ENCODE measurements at regions not wholly inside any gene's neighbourhood (a gene's known extent, or its start where the extent isn't known, plus 50 kb on each side); places are given as distances from the start of the nearest gene placed in this dataset.

DNA sequence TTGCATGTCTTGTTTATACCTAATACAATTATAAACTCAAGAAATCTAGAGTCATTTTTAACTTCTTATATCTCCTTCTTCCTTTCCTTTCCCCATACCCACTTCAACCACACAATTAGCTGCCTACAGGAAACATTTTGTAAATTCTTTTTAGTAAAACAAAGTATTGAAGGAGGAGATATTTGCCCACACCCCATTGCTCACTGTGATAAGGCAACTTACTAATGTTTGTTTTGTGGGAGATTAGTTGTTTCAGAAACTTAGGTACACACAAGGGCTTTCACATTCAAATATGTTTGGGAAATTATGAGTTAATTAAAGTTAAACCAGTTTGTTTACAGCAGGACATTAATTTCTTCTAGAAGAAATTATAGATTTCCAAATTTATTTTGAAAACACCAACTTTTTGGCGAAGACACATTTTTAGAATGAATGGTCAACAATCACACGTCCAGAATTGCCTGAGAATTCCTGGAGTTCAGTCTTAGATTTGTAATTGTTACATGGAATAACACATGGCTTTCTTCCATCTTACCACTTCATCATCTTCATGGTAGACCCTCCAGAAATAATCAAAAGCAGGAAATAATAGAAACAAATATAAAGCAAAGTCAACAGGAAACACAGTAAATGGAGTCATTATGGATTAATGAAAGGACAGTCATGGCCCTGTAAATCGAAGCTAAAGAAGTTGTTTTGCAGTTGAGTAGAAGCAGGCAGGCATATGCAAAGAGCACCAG lies 62.5 kb upstream of the RAB27B start:
- ChIA-PET POLR2A (no interaction called here), CTCF (no interaction called here)
- Mint-ChIP-seq H3K9me3 (no peaks in the 10 kb centered on the region), H3K27me3 (peaks cover 24% of the 10 kb centered on the region), H3K36me3 (ENCODE audit: low read depth) (no peaks in the 10 kb centered on the region), H3K4me1 (no peaks in the 10 kb centered on the region), H3K4me3 (no peak overlapping the region), H3K27ac (no peak overlapping the region)
- no peak for DNase-seq

DNA sequence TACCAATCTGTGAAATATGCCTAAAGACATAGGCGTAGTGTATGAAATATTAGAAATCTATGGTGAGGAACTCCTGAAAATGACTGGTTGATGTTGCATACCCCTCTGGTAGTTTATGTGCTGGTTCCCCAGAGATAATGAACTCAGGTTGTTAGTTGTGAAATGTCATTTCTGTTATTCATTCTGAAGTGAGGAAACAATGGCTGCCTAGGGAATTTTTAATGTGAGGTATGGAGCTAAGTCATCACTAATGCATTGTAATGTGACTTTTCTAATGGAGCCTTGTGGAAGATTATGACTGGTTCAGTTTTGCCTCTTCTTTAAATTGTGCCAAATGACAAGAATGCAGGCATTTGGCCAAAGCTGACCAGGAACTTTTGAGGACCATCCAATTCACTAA lies 61.6 kb upstream of the RAB27B start:
- ChIA-PET CTCF (no interaction called here), POLR2A (no interaction called here)
- Mint-ChIP-seq H3K4me1 (no peaks in the 10 kb centered on the region), H3K36me3 (ENCODE audit: low read depth) (no peaks in the 10 kb centered on the region), H3K9me3 (no peaks in the 10 kb centered on the region), H3K27me3 (peaks cover 24% of the 10 kb centered on the region), H3K4me3 (no peak overlapping the region), H3K27ac (no peak overlapping the region)
- no peak for DNase-seq

DNA sequence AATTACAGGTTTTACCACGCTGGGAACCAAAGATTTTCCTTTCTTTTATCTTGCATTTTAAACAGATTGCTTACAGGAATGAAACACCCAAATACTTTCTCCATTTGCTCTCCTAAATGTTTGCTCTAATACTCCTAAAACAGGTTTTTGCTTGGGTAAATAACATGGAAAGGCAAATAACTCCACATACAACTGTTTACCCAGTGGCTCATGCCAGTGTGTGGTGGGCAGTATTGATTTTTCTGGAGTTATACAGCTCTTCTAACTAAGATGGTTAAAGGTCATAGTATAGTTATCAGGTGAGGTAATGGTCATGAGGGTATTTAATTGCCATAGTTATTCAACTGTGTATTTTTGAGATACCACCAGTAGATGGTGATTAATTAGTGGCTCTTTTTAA lies 61.2 kb upstream of the RAB27B start:
- no peaks in the 10 kb centered on the region for H3K4me1 Mint-ChIP-seq
- CTCF ChIA-PET = no interaction called here
- no peak overlapping the region for H3K4me3 Mint-ChIP-seq
- H3K9me3 Mint-ChIP-seq = no peaks in the 10 kb centered on the region
- DNase-seq = no peak
- H3K27ac Mint-ChIP-seq = no peak overlapping the region
- POLR2A ChIA-PET = no interaction called here
- no peaks in the 10 kb centered on the region for H3K36me3 Mint-ChIP-seq (ENCODE audit: low read depth)
- H3K27me3 Mint-ChIP-seq = peaks cover 22% of the 10 kb centered on the region

DNA sequence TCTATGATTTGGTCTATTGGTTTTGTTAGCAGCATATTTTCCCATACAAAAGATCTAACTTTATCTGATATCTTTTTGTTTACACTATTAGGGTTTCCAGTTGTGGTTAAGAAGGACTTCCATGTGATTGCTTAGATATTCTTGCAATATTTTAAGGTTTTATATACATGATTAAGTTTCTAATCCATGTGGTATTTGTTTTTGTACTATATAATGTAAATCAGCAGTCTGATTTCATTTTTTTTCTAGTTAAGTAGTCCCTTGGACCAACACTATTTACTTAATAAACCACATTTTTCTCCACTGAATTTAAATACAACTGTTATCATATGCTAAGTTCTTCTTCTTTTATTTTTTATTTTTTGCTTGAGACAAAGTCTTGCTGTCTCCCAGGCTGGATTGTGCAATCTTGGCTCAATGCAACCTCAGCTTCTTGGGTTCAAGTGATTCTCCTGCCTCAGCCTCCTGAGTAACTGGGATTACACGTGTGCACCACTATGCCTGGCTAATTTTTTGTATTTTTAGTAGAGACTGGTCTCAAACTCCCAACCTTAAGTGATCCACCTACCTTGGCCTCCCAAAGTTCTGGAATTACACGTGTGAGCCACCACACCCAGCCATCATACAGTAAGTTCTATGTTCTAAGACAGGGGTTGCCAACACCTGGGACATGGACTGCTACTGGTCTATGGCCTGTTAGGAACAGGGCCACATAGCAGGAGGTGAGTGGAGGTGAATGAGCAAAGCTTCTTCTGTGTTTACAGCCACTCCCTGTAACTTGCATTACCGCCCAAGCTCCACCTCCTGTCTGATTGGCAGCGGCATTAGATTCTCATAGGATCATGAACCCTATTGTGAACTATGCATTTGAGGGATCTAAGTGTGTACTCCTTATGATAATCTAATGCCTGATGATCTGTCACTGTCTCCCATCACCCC lies 58.5 kb upstream of the RAB27B start:
- no peak for DNase-seq
- Mint-ChIP-seq H3K27ac (no peak overlapping the region), H3K4me3 (no peak overlapping the region), H3K4me1 (no peaks in the 10 kb centered on the region), H3K27me3 (peaks cover 13% of the 10 kb centered on the region), H3K36me3 (ENCODE audit: low read depth) (no peaks in the 10 kb centered on the region), H3K9me3 (no peaks in the 10 kb centered on the region)
- CTCF ChIA-PET = no interaction called here
- POLR2A ChIA-PET = no interaction called here

DNA sequence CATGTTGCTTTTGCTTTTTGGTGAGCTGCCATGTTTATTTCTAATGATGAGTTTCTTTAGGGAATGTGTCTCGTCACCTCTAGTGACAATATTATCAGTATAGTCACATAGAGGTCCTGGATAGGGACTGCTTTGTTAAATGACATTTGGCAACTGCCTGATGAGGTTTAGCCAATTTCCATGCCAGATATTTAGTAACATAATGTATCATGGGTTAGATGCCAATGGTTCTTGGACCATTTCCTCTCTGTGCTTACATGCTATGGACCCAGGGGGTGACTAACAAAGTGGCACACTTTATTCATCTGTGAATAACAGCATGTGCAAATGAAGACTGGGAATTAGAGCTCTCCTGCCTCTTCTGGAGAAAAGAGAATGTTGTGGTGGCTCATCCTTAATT lies 56.2 kb upstream of the RAB27B start:
- Mint-ChIP-seq H3K27me3 (peaks cover 6% of the 10 kb centered on the region), H3K4me1 (peaks cover 16% of the 10 kb centered on the region), H3K9me3 (no peaks in the 10 kb centered on the region), H3K27ac (no peak overlapping the region), H3K4me3 (no peak overlapping the region), H3K36me3 (ENCODE audit: low read depth) (no peaks in the 10 kb centered on the region)
- no peak for DNase-seq
- CTCF ChIA-PET = no interaction called here
- POLR2A ChIA-PET = no interaction called here

DNA sequence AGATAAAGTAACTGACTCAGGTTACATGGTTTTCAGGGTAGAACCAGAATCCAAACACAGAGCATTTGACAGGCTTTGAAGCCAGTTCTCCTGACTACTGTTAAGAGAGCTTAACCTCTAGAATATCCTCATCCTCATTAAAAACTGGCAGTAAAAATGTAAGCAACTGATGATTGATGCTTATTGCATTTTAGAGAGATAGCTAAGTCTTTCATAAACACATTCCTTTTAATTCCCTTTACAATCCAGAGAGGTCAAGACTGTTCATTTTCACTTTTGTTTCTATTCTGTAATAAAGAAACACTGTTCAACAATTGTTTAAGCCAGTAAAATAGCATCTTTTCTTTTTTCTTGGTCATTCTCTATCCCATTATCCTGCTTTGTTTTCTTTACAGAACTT lies 53.9 kb upstream of the RAB27B start:
- ChIA-PET POLR2A (no interaction called here), CTCF (no interaction called here)
- no peak overlapping the region for H3K27ac Mint-ChIP-seq
- no peaks in the 10 kb centered on the region for H3K9me3 Mint-ChIP-seq
- H3K36me3 Mint-ChIP-seq (ENCODE audit: low read depth) = no peaks in the 10 kb centered on the region
- H3K27me3 Mint-ChIP-seq = no peaks in the 10 kb centered on the region
- peaks cover 24% of the 10 kb centered on the region for H3K4me1 Mint-ChIP-seq
- H3K4me3 Mint-ChIP-seq = no peak overlapping the region
- DNase-seq = no peak

DNA sequence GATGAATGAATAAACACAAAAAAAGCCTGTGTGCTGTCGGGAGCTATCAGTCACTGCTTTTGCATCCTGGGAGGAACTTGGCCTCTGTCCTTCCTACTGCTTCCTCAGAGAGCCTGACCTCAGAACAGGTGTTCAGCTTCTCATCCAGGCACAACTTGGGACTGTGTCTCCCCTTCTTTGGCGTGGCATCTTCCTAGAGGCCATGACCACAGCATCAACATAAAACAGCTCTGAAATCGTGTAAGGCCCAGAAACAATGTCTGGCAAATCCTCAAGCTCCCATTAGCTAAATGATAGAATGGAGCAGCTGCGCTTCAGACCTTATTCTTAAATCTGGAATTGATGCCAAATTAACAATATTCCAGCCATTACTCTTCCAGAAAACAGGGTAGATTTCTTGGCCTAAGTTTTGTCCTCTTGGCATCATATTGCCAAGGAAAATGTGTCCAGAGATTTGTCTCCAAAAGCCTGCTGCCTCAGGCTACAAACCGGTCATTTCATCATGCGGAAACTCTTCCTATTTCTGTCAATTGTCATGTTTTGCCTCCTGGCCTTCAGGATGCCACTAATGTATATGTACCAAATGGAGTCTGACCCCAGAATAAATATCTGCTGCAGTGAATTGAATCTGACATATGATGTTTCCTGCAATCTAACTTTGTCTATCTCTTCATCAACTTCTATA lies 53.2 kb upstream of the RAB27B start:
- Mint-ChIP-seq H3K4me3 (no peak overlapping the region), H3K27me3 (no peaks in the 10 kb centered on the region), H3K4me1 (peaks cover 24% of the 10 kb centered on the region), H3K27ac (no peak overlapping the region), H3K9me3 (no peaks in the 10 kb centered on the region), H3K36me3 (ENCODE audit: low read depth) (no peaks in the 10 kb centered on the region)
- DNase-seq = no peak
- ChIA-PET CTCF (no interaction called here), POLR2A (no interaction called here)

DNA sequence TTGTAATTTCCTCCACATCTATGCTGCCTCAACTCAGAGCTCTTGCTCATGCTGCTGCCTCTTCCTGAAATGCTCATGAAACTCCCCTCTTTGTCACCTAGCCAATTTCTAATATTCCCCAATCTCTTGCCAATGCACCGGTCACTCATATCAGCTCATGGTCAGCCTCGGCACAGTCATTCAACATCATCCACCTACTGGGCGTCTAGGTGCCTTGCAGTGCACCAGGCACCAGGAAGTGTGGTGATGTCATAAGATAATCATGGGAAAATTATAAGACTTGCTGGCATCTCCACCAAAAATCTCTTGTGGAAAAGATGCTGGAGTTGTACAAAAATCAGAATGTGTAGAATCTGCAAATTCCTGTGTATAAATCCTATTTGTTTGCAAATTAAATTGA lies 52.6 kb upstream of the RAB27B start:
- ChIA-PET CTCF (no interaction called here), POLR2A (no interaction called here)
- Mint-ChIP-seq H3K4me3 (no peak overlapping the region), H3K36me3 (ENCODE audit: low read depth) (no peaks in the 10 kb centered on the region), H3K4me1 (peaks cover 24% of the 10 kb centered on the region), H3K27ac (no peak overlapping the region), H3K27me3 (no peaks in the 10 kb centered on the region), H3K9me3 (no peaks in the 10 kb centered on the region)
- DNase-seq = no peak

DNA sequence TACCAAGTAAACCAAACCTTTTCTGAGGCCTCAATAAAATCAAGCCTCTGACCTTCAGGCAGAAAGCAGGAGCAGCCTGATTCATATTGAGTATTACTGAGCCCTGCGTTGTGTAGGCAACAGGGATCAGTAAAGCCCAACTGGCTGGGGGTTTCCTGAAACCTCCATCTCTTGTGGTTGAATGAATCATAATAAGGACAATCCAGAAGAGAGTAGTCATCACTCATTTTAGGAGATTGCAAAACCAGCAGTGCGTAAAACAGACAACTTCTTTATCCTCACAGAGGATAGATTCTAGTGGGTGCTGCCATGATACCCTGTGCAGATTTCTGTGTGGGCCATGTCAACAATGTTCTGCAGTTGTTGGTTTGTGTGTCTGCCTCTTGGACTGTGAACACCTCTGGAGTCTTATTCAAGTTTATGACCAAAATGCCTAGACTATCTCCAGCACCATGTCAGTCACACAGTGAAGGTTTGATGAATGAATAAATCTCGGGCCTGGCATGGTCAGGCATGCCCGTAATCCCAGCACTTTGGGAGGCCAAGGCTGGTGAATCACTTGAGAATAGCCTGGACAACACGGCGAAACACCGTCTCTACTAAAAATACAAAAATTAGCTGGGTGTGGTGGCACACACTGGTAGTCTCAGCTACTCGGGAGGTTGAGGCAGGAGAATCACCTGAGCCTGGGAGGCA lies 51.8 kb upstream of the RAB27B start:
- H3K36me3 Mint-ChIP-seq (ENCODE audit: low read depth) = no peaks in the 10 kb centered on the region
- H3K9me3 Mint-ChIP-seq = no peaks in the 10 kb centered on the region
- no peak overlapping the region for H3K27ac Mint-ChIP-seq
- ChIA-PET CTCF (no interaction called here), POLR2A (no interaction called here)
- DNase-seq = peak; percentile 24
- no peak overlapping the region for H3K4me3 Mint-ChIP-seq
- peaks cover 24% of the 10 kb centered on the region for H3K4me1 Mint-ChIP-seq
- no peaks in the 10 kb centered on the region for H3K27me3 Mint-ChIP-seq

DNA sequence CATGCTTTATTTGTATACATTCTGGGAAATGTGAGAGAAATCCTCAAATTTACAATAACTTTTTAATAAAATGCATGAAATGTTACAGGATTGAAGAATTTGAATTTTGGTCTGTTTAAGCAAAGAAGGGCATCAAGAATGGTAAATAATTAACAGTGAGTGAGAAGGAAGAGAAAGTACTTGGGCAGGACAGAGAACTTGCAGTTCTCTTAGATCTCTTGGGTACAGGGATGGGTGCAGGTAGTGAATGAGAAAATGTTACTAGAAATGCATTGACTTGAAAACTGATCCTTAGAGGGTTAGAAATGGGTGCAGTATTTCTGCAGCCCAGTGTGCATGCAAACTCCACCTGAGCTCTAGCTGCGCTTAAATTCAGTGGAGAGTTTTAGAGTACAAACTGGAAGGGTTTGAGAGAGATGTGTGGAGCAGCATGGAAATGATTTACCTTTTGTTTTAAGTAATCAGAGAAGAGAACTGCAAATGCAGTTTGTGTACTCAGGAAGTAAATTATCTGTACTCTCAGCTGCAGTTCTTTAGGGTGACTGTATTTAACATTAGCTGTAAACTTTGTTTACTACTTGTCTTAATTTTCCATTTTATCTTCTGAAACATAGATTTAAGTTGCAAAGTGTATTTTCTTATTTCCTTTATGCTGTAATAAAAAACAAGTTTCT lies 51.0 kb upstream of the RAB27B start:
- H3K27me3 Mint-ChIP-seq = no peaks in the 10 kb centered on the region
- H3K27ac Mint-ChIP-seq = no peak overlapping the region
- no peaks in the 10 kb centered on the region for H3K36me3 Mint-ChIP-seq (ENCODE audit: low read depth)
- no peaks in the 10 kb centered on the region for H3K9me3 Mint-ChIP-seq
- H3K4me1 Mint-ChIP-seq = peaks cover 24% of the 10 kb centered on the region
- DNase-seq = no peak
- no peak overlapping the region for H3K4me3 Mint-ChIP-seq
- ChIA-PET POLR2A (no interaction called here), CTCF (no interaction called here)

DNA sequence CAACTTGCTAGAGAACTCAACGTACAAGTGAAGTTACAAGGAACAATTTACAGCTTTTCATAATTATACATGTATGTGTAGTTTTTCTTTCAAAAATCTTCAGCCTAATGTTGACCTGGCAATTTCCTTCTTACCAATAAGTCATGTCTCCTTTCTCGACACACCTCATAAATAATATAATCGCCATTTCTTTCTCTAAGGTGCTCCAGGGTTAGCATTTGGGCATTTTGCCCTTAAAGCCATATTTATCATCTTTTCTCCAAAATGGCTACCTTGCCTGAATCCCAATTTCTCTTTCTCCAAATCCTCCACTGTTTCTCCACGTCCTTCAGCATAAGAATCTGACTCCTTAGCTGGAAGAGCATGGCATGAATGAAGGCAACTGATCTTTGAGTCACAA lies 50.3 kb upstream of the RAB27B start:
- Mint-ChIP-seq H3K4me3 (no peak overlapping the region), H3K36me3 (ENCODE audit: low read depth) (no peaks in the 10 kb centered on the region), H3K9me3 (no peaks in the 10 kb centered on the region), H3K4me1 (peaks cover 24% of the 10 kb centered on the region), H3K27me3 (no peaks in the 10 kb centered on the region), H3K27ac (no peak overlapping the region)
- ChIA-PET POLR2A (no interaction called here), CTCF (no interaction called here)
- no peak for DNase-seq
